ACC112 (cell line): ENCODE measurements at regions not wholly inside any gene's neighbourhood (a gene's known extent, or its start where the extent isn't known, plus 50 kb on each side); places are given as distances from the start of the nearest gene placed in this dataset.

Source experiments
- H2AFZ ChIP-seq: fragments of 200-600 bp; sonication (generic); one replicate; pipeline ENCODE4 v1.6.0; 2017; ENCODE audit warnings: antibody characterized with exemption, low read length; ENCODE audit not compliant: unreplicated experiment
- H3K27ac ChIP-seq: fragments of 200-600 bp; sonication (generic); 2 replicates; pipeline ENCODE4 v1.5.1; 2014; ENCODE audit warnings: low read depth, mild to moderate bottlenecking, antibody characterized with exemption, low read length, moderate library complexity
- H3K27me3 ChIP-seq: fragments of 200-600 bp; sonication (generic); 2 replicates; pipeline ENCODE4 v1.6.1; 2014; ENCODE audit warnings: mild to moderate bottlenecking, antibody characterized with exemption, low read length, moderate library complexity, mixed read lengths; ENCODE audit not compliant: insufficient read depth
- H3K36me3 ChIP-seq: fragments of 200-600 bp; sonication (generic); 2 replicates; pipeline ENCODE4 v1.6.1; 2016; ENCODE audit warnings: mild to moderate bottlenecking, antibody characterized with exemption, low read length, moderate library complexity, mixed read lengths; ENCODE audit not compliant: insufficient read depth
- H3K4me1 ChIP-seq: fragments of 200-600 bp; sonication (generic); one replicate; pipeline ENCODE4 v1.6.1; 2016; ENCODE audit warnings: low read length, mixed read lengths; ENCODE audit not compliant: insufficient read depth, unreplicated experiment, control insufficient read depth
- H3K4me3 ChIP-seq: fragments of 200-600 bp; sonication (generic); 2 replicates; pipeline ENCODE4 v1.5.1; 2014; ENCODE audit warnings: mild to moderate bottlenecking, low read depth, low read length
- H3K79me2 ChIP-seq: fragments of 200-600 bp; sonication (generic); one replicate; pipeline ENCODE4 v1.6.0; 2016; ENCODE audit warnings: low read length; ENCODE audit not compliant: control insufficient read depth, unreplicated experiment, insufficient read depth

GRCh38 chr4:41877020-41877796 lies 58.0 kb upstream of the TMEM33 start:
- H3K79me2 ChIP-seq, result no peaks in the 10 kb centered on the region
- H3K4me1 ChIP-seq, result peaks cover 5% of the 10 kb centered on the region
- no peak overlapping the region for H2AFZ ChIP-seq
- H3K36me3 ChIP-seq, result no peaks in the 10 kb centered on the region
- H3K27ac ChIP-seq, result no peak overlapping the region
- no peak overlapping the region for H3K4me3 ChIP-seq
- H3K27me3 ChIP-seq, result peaks cover 98% of the 10 kb centered on the region

DNA sequence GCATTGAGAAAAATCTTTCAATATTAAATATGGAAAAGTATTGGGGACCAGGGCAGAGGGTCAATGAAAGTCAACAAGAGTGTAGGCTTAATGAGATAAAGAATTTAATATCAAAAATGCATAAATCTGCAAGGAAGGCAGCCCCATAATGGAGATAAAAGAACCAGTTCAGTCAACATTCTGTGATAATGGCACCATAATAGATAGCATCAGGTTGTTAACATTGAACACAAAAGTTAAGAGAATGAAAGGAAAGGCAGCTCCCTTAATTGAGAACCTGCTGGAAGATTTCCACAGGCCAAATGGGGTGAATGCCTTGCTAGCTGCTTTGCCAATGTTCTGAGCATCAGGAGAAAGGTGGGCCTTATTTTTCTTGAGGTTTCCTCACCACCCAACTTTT lies 60.4 kb upstream of the TMEM33 start:
- no peak overlapping the region for H3K27ac ChIP-seq
- no peaks in the 10 kb centered on the region for H3K4me1 ChIP-seq
- H3K4me3 ChIP-seq, result no peak overlapping the region
- H3K79me2 ChIP-seq, result no peaks in the 10 kb centered on the region
- H2AFZ ChIP-seq, result no peak overlapping the region
- peaks cover 98% of the 10 kb centered on the region for H3K27me3 ChIP-seq
- H3K36me3 ChIP-seq, result no peaks in the 10 kb centered on the region

GRCh38 chr4:41874398-41874797 lies 60.8 kb upstream of the TMEM33 start:
- H3K36me3 ChIP-seq, result no peaks in the 10 kb centered on the region
- H2AFZ ChIP-seq, result no peak overlapping the region
- H3K27me3 ChIP-seq, result peaks cover 98% of the 10 kb centered on the region
- no peak overlapping the region for H3K27ac ChIP-seq
- no peaks in the 10 kb centered on the region for H3K79me2 ChIP-seq
- no peaks in the 10 kb centered on the region for H3K4me1 ChIP-seq
- no peak overlapping the region for H3K4me3 ChIP-seq

DNA sequence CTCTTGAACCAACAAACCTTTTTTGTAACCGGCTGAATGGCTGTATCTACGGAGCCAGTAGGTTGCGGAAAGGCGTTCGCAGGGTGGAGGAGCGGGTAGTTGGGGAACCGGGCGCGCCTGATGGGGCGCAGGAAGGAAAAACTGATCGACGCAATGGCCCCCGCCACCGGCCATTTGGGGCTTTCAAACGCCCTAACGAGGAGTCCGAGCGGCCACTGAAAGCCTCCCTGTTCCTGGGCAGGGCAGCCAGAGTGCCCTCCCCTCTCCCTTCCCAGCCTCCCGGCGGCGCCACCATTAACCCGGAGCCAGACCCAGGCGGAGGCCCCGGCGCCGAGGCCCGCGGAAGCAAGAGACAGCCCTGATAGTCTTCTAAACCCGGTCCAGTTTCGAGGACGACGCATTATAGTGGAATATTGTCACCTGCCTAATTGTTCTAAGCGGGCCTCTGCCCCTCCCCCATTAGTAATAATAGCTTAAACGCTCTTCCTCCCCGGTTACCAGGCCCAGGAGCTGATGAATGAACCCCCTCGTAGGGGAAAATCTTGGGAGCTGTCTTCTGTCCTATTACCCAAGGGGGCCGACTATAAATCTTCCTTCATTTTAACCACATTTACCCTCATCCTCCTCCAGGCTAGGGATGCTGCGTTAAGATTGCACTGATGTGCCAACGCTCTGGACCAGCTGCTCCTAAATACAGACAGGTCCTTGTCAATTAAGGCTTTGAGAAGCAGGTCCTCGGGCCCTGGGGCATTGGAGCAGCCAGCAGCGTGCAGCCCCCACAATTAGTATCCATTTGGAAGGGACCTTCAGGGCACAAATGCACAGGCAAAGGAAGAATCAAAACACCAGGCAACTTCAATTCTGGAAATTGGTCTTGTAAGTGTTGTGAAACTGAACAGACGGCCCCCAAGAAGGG lies 61.6 kb upstream of the TMEM33 start:
- Histone ChIP-seq H3K27me3 (peaks cover 96% of the 10 kb centered on the region), H3K27ac (no peak overlapping the region), H3K4me1 (no peaks in the 10 kb centered on the region), H3K79me2 (no peaks in the 10 kb centered on the region), H3K36me3 (no peaks in the 10 kb centered on the region), H2AFZ (no peak overlapping the region), H3K4me3 (no peak overlapping the region)

GRCh38 chr4:41870035-41870434 lies 65.2 kb upstream of the TMEM33 start:
- H3K4me1 ChIP-seq, result no peaks in the 10 kb centered on the region
- no peaks in the 10 kb centered on the region for H3K36me3 ChIP-seq
- no peak overlapping the region for H2AFZ ChIP-seq
- no peak overlapping the region for H3K4me3 ChIP-seq
- H3K27me3 ChIP-seq, result peaks cover 96% of the 10 kb centered on the region
- no peaks in the 10 kb centered on the region for H3K79me2 ChIP-seq
- no peak overlapping the region for H3K27ac ChIP-seq

- no peaks in the 10 kb centered on the region for H3K79me2 ChIP-seq
- H3K4me3 ChIP-seq, result no peak overlapping the region
- no peak overlapping the region for H3K27ac ChIP-seq
- no peak overlapping the region for H2AFZ ChIP-seq
- no peaks in the 10 kb centered on the region for H3K4me1 ChIP-seq
- no peaks in the 10 kb centered on the region for H3K36me3 ChIP-seq
- H3K27me3 ChIP-seq, result peaks cover 95% of the 10 kb centered on the region
Observed at GRCh38 chr4:41866799-41867677, 68.2 kb upstream of the TMEM33 start.

DNA sequence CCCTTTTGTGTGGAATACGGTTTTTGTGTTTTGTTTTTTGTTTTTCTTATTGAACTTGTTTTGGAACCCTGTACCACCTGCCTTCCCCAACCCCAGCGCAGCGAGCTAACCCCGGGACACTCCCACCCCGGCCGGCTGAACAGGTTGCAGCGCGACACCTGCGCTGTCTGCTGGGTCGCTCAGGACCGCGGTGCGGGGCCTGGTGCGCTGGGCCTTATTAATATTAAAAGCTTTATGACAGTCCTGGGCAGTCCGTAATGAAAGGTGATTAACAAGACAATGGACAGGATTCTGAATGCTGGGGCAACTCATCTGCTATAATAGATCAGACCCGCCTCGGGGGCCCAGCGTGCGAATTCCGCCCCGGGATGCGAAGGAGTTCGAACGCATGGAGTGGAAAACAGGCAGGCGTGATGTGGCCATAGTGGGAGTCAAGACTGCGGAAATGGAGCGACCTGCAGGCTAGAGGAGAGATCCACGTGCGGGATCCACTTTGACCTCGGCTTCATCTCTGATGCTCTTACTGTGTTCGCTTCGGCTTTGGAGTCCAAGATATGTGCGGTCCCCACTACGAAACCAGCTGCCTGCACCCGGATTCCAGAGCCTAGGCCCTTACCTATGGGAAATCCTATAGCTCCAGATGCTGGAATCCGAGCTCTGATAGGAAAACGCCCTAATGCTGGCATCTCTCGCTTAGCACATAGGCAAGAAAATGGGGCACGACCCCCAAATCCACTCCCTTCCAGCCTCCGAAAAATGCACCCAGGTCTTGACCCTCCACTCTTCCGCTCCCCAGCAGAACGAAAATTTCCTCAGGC lies 69.0 kb upstream of the TMEM33 start:
- Histone ChIP-seq H3K36me3 (no peaks in the 10 kb centered on the region), H3K4me1 (no peaks in the 10 kb centered on the region), H2AFZ (no peak overlapping the region), H3K79me2 (no peaks in the 10 kb centered on the region), H3K27me3 (peaks cover 95% of the 10 kb centered on the region), H3K4me3 (no peak overlapping the region), H3K27ac (no peak overlapping the region)

DNA sequence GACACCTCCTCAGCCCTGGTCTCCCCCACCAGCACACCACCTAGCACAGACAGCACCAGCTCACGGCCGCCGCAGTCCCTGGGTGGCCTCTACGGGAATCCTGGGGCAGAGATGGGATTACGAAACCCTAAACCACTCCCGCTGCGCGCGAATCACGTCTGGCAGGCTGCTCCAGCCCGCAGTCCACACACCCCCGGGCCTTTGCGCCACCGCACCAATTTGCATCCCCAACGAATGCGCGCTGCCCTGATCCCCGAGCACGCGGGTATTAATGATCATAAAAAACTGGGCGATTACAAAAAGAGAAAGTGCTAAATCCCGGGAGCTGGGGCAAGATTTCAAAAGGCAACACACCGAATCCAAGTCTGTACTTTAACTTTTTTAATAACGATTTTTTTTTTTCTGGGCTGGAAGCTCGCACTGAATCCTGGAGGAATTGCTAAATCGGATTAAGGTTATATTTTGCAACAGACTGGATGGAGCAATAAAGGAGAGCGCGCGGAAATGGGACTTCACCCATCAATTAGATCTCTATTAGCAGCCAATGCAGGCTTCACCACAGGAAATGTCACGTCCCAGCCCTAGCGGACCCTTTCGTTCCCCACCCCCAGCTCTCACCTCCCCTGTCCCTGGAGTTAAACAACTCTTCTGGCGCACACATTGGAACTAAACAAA lies 69.8 kb upstream of the TMEM33 start:
- Histone ChIP-seq H3K4me1 (no peaks in the 10 kb centered on the region), H3K27me3 (peaks cover 92% of the 10 kb centered on the region), H3K27ac (no peak overlapping the region), H3K79me2 (no peaks in the 10 kb centered on the region), H3K36me3 (no peaks in the 10 kb centered on the region), H2AFZ (no peak overlapping the region), H3K4me3 (no peak overlapping the region)

- Histone ChIP-seq H3K27me3 (peaks cover 90% of the 10 kb centered on the region), H3K4me3 (no peak overlapping the region), H3K27ac (no peak overlapping the region), H3K79me2 (no peaks in the 10 kb centered on the region), H2AFZ (no peak overlapping the region), H3K36me3 (no peaks in the 10 kb centered on the region), H3K4me1 (no peaks in the 10 kb centered on the region)
Observed at GRCh38 chr4:41859087-41859486, 76.1 kb upstream of the TMEM33 start.
